NCI-H226 (cell line): ENCODE measurements at regions not wholly inside any gene's neighbourhood (a gene's known extent, or its start where the extent isn't known, plus 50 kb on each side); places are given as distances from the start of the nearest gene placed in this dataset.

Experiments
- DNase-seq: peaks from one replicate; pipeline ENCODE4 v3.0.0-alpha.2; 2015

- peak; percentile 58 for DNase-seq
Observed at GRCh38 chr5:67490543-67491321, 294.1 kb upstream of the CD180 start.

GRCh38 chr5:67488885-67489284 is 292.3 kb upstream of the CD180 start:
- DNase-seq: no peak

- DNase-seq: no peak
Observed at GRCh38 chr5:67487862-67488261, 291.3 kb upstream of the CD180 start.

- no peak for DNase-seq
Observed at GRCh38 chr5:67483453-67484030, 286.9 kb upstream of the CD180 start.

GRCh38 chr5:67481362-67481761 is 284.8 kb upstream of the CD180 start:
- no peak for DNase-seq

- no peak for DNase-seq
Observed at GRCh38 chr5:67478337-67478736, 281.7 kb upstream of the CD180 start.

GRCh38 chr5:67476995-67477394 is 280.4 kb upstream of the CD180 start:
- no peak for DNase-seq

GRCh38 chr5:67476531-67476930 is 279.9 kb upstream of the CD180 start:
- peak; percentile 48 for DNase-seq

GRCh38 chr5:67475489-67475888 is 278.9 kb upstream of the CD180 start:
- no peak for DNase-seq

GRCh38 chr5:67474597-67475238 is 278.1 kb upstream of the CD180 start:
- DNase-seq: no peak

- no peak for DNase-seq
Observed at GRCh38 chr5:67467110-67467509, 270.5 kb upstream of the CD180 start.

- no peak for DNase-seq
Observed at GRCh38 chr5:67465537-67466207, 269.1 kb upstream of the CD180 start.

- no peak for DNase-seq
Observed at GRCh38 chr5:67462147-67462546, 265.5 kb upstream of the CD180 start.

GRCh38 chr5:67459253-67459652 is 262.7 kb upstream of the CD180 start:
- no peak for DNase-seq

GRCh38 chr5:67455970-67456369 is 259.4 kb upstream of the CD180 start:
- no peak for DNase-seq

- DNase-seq: no peak
Observed at GRCh38 chr5:67454957-67455561, 258.5 kb upstream of the CD180 start.

GRCh38 chr5:67453111-67453905 is 256.7 kb upstream of the CD180 start:
- DNase-seq: peak; percentile 59

- no peak for DNase-seq
Observed at GRCh38 chr5:67451640-67452279, 255.2 kb upstream of the CD180 start.

- DNase-seq: no peak
Observed at GRCh38 chr5:67447732-67448131, 251.1 kb upstream of the CD180 start.

- no peak for DNase-seq
Observed at GRCh38 chr5:67437905-67438845, 241.6 kb upstream of the CD180 start.

GRCh38 chr5:67435032-67435431 is 238.4 kb upstream of the CD180 start:
- DNase-seq: no peak
